H9 (cell line): ENCODE measurements at regions not wholly inside any gene's neighbourhood (a gene's known extent, or its start where the extent isn't known, plus 50 kb on each side); places are given as distances from the start of the nearest gene placed in this dataset.

ENCODE experiments used
- DNase-seq: peaks from one replicate; pipeline ENCODE4 v3.0.0-alpha.2; 2017
- H2AFZ ChIP-seq: one replicate; pipeline ENCODE4 v1.6.1; 2013; ENCODE audit warnings: mild to moderate bottlenecking, low read length, control low read depth, moderate library complexity
- H2AK5ac ChIP-seq: 2 replicates; pipeline ENCODE4 v1.6.1; 2013; ENCODE audit warnings: low read length, control low read depth, mixed read lengths; ENCODE audit not compliant: insufficient read length
- H2BK120ac ChIP-seq: one replicate; pipeline ENCODE4 v1.6.1; 2013; ENCODE audit warnings: low read depth, mild to moderate bottlenecking, low read length, control low read depth, inconsistent platforms; ENCODE audit not compliant: poor library complexity, severe bottlenecking
- H2BK12ac ChIP-seq: 2 replicates; pipeline ENCODE4 v1.6.1; 2013; ENCODE audit warnings: low read length, control low read depth, mixed read lengths, low read depth; ENCODE audit not compliant: insufficient read length
- H2BK15ac ChIP-seq: 2 replicates; pipeline ENCODE4 v1.6.1; 2013; ENCODE audit warnings: low read depth, low read length, control low read depth
- H2BK20ac ChIP-seq: one replicate; pipeline ENCODE4 v1.6.1; 2013; ENCODE audit warnings: low read depth, mild to moderate bottlenecking, low read length, control low read depth, inconsistent platforms; ENCODE audit not compliant: poor library complexity, severe bottlenecking
- H2BK5ac ChIP-seq: 2 replicates; pipeline ENCODE4 v1.6.1; 2013; ENCODE audit warnings: low read length, control low read depth, mixed read lengths; ENCODE audit not compliant: insufficient read length
- H3K14ac ChIP-seq: 2 replicates; pipeline ENCODE4 v1.6.1; 2013; ENCODE audit warnings: low read length, control low read depth; ENCODE audit not compliant: insufficient read depth
- H3K18ac ChIP-seq: 2 replicates; pipeline ENCODE4 v1.6.1; 2013; ENCODE audit warnings: low read depth, mild to moderate bottlenecking, mixed read lengths, low read length, control low read depth; ENCODE audit not compliant: insufficient read length
- H3K23ac ChIP-seq: 2 replicates; pipeline ENCODE4 v1.6.1; 2013; ENCODE audit warnings: low read length, control low read depth, mixed read lengths, low read depth; ENCODE audit not compliant: insufficient read length
- H3K23me2 ChIP-seq: 2 replicates; pipeline ENCODE4 v1.6.1; 2013; ENCODE audit warnings: low read depth, mild to moderate bottlenecking, mixed read lengths, low read length, control low read depth; ENCODE audit not compliant: insufficient read length, poor library complexity, severe bottlenecking
- H3K27ac ChIP-seq: 2 replicates; pipeline ENCODE4 v1.5.1; 2013; ENCODE audit warnings: low read length, control low read depth, mixed read lengths, low read depth; ENCODE audit not compliant: insufficient read length
- H3K27me3 ChIP-seq: 2 replicates; pipeline ENCODE4 v1.6.1; 2013; ENCODE audit warnings: low read length, control low read depth, inconsistent platforms; ENCODE audit not compliant: insufficient read depth
- H3K4ac ChIP-seq: 2 replicates; pipeline ENCODE4 v1.6.1; 2013; ENCODE audit warnings: low read depth, mild to moderate bottlenecking, control low read depth, inconsistent platforms, low read length, moderate library complexity
- H3K4me1 ChIP-seq: 2 replicates; pipeline ENCODE4 v1.6.1; 2013; ENCODE audit warnings: low read length, control low read depth, inconsistent platforms; ENCODE audit not compliant: insufficient read depth
- H3K4me2 ChIP-seq: 2 replicates; pipeline ENCODE4 v1.6.1; 2013; ENCODE audit warnings: low read length, control low read depth, mixed read lengths; ENCODE audit not compliant: insufficient read length, insufficient read depth
- H3K56ac ChIP-seq: 2 replicates; pipeline ENCODE4 v1.6.1; 2013; ENCODE audit warnings: low read depth, mild to moderate bottlenecking, mixed read lengths, low read length, control low read depth; ENCODE audit not compliant: insufficient read length
- H3K79me1 ChIP-seq: 2 replicates; pipeline ENCODE4 v1.6.1; 2013; ENCODE audit warnings: low read depth, mild to moderate bottlenecking, moderate library complexity, low read length, control low read depth, inconsistent platforms; ENCODE audit not compliant: insufficient read depth, poor library complexity, severe bottlenecking
- H3K79me2 ChIP-seq: 2 replicates; pipeline ENCODE4 v1.6.1; 2013; ENCODE audit warnings: low read length, control low read depth, inconsistent platforms; ENCODE audit not compliant: insufficient read depth
- H3K9ac ChIP-seq: 2 replicates; pipeline ENCODE4 v1.6.1; 2013; ENCODE audit warnings: low read length, control low read depth, mixed read lengths; ENCODE audit not compliant: insufficient read length; ENCODE audit errors: extremely low read depth
- H3K9me3 ChIP-seq: one replicate; pipeline ENCODE4 v1.6.1; 2013; ENCODE audit warnings: low read depth, low read length, inconsistent platforms; ENCODE audit not compliant: control insufficient read depth
- H3T11ph ChIP-seq: one replicate; pipeline ENCODE4 v1.6.1; 2013; ENCODE audit warnings: mild to moderate bottlenecking, low read length, control low read depth, inconsistent platforms
- H4K20me1 ChIP-seq: one replicate; pipeline ENCODE4 v1.6.1; 2013; ENCODE audit not compliant: control insufficient read depth, insufficient read length, insufficient read depth
- H4K5ac ChIP-seq: 2 replicates; pipeline ENCODE4 v1.6.1; 2013; ENCODE audit warnings: low read depth, mild to moderate bottlenecking, mixed read lengths, low read length, control low read depth; ENCODE audit not compliant: insufficient read length
- H4K8ac ChIP-seq: replicated peaks from 2 replicates; pipeline ENCODE4 v1.6.1; 2013; ENCODE audit warnings: low read length, control low read depth, mixed read lengths, low read depth; ENCODE audit not compliant: insufficient read length
- H4K91ac ChIP-seq: 2 replicates; pipeline ENCODE4 v1.6.1; 2013; ENCODE audit warnings: low read depth, mild to moderate bottlenecking, moderate library complexity, mixed read lengths, low read length, control low read depth; ENCODE audit not compliant: insufficient read length
- H3K27ac Mint-ChIP-seq, 3 experiments: 2 replicates in 2 of 3; 3 replicates in 1 of 3; pipeline ENCODE4 v1.8.0; 2020 to 2021; ENCODE audit warnings: mixed read lengths in 3 of 3, mild to moderate bottlenecking in 1 of 3, moderate library complexity in 1 of 3
- H3K27me3 Mint-ChIP-seq: 2 replicates; pipeline ENCODE4 v1.8.0; 2021; ENCODE audit warnings: low read depth, mild to moderate bottlenecking, moderate library complexity, mixed read lengths
- H3K36me3 Mint-ChIP-seq, 3 experiments: 2 replicates in 2 of 3; 3 replicates in 1 of 3; pipeline ENCODE4 v1.8.0; 2020 to 2021; ENCODE audit warnings: low read depth in 3 of 3, mixed read lengths in 3 of 3; ENCODE audit not compliant: insufficient read depth in 1 of 3
- H3K4me1 Mint-ChIP-seq, 2 experiments: 2 replicates each; pipeline ENCODE4 v1.8.0; 2020; ENCODE audit warnings: mixed read lengths in 2 of 2
- H3K4me3 Mint-ChIP-seq, 2 experiments: 2 replicates in 1 of 2; 3 replicates in 1 of 2; pipeline ENCODE4 v1.8.0; 2020 to 2021; ENCODE audit warnings: mild to moderate bottlenecking in 2 of 2, mixed read lengths in 2 of 2, moderate library complexity in 1 of 2
- H3K9me3 Mint-ChIP-seq, 2 experiments: 2 replicates in 1 of 2; 3 replicates in 1 of 2; pipeline ENCODE4 v1.8.0; 2020; ENCODE audit warnings: mild to moderate bottlenecking in 2 of 2, mixed read lengths in 2 of 2, moderate library complexity in 1 of 2
- CTCF ChIP-seq: fragments of 200-600 bp; sonication (generic); conservative IDR thresholded peaks from 3 replicates; pipeline ENCODE4 v1.8.0; 2021; ENCODE audit warnings: antibody characterized with exemption, mild to moderate bottlenecking
- whole genome bisulfite sequencing: extraction: QIAGEN DNeasy Blood & Tissue Kit; methylation state at CpG from one replicate; pipeline ENCODE4 v1.1.7; 2013; ENCODE audit warnings: missing lambda C conversion rate, low lambda C conversion rate, mixed read lengths; ENCODE audit not compliant: insufficient read length; ENCODE audit errors: extremely low coverage; 5-methylcytosine and 5-hydroxymethylcytosine counted together

- Histone ChIP-seq H3K79me2 (no peaks in the 10 kb centered on the region), H3K23me2 (no peaks in the 10 kb centered on the region), H3K4me1 (no peaks in the 10 kb centered on the region), H3K23ac (no peak overlapping the region), H2BK15ac (no peak overlapping the region), H3K14ac (no peak overlapping the region), H2BK20ac (no peak overlapping the region), H2AFZ (no peak overlapping the region), H4K5ac (no peak overlapping the region), H3K9ac (no peak overlapping the region), H3K9me3 (no peaks in the 10 kb centered on the region), H2BK12ac (no peak overlapping the region), H4K8ac (no peak overlapping the region), H3K4ac (no peak overlapping the region), H3K18ac (no peak overlapping the region), H2BK120ac (no peak overlapping the region), H3K4me2 (no peak overlapping the region), H3K79me1 (no peaks in the 10 kb centered on the region), H2BK5ac (no peak overlapping the region), H4K20me1 (peaks cover 3% of the 10 kb centered on the region), H3K56ac (no peak overlapping the region), H3T11ph (no peak overlapping the region), H2AK5ac (no peak overlapping the region), H4K91ac (no peak overlapping the region), H3K27ac (no peak overlapping the region), H3K27me3 (no peaks in the 10 kb centered on the region)
- Mint-ChIP-seq H3K4me1 (peaks cover 6 to 8% of the 10 kb centered on the region in 2 experiments; a peak in 3 of 4 replicates), H3K27ac (no peak overlapping the region), H3K36me3 (no peaks in the 10 kb centered on the region), H3K4me3 (no peak overlapping the region), H3K9me3 (no peaks in the 10 kb centered on the region), H3K27me3 (no peaks in the 10 kb centered on the region)
- no peak for DNase-seq
- TF ChIP-seq CTCF: no peak
- no CpG with 5 or more reads among the region's 2 CpGs for WGBS
These were observed 186.9 kb upstream of the MYO3A start for GRCh38 chr10:25747084-25747483.
